T-helper 1 cell treated with Interleukin-12 subunit alpha and Interleukin-12 subunit beta and Interleukin-4 antibody, amounts not matched to agents 30 ng/mL and 1 ng/mL, for 36 hours (primary cell): ENCODE measurements at regions not wholly inside any gene's neighbourhood (a gene's known extent, or its start where the extent isn't known, plus 50 kb on each side); places are given as distances from the start of the nearest gene placed in this dataset.
"Not testable (repeated sequence)": the region's sequence is repeated elsewhere in the genome, so short reads cannot be mapped to it uniquely, and the experiment has no call there.

Experiments
- intact Hi-C: fragments of 100-400 bp; cut with micrococcal nuclease; formaldehyde crosslinking; loops from one replicate; pipeline ENCODE4 v1.15.1; 2024

GRCh38 chr21:35164971-35165483, 115.9 kb upstream of the RUNX1 start:
- intact Hi-C loops = no loop called here

- intact Hi-C loops = no loop called here
These were observed 115.3 kb upstream of the RUNX1 start for GRCh38 chr21:35164380-35164779.

DNA sequence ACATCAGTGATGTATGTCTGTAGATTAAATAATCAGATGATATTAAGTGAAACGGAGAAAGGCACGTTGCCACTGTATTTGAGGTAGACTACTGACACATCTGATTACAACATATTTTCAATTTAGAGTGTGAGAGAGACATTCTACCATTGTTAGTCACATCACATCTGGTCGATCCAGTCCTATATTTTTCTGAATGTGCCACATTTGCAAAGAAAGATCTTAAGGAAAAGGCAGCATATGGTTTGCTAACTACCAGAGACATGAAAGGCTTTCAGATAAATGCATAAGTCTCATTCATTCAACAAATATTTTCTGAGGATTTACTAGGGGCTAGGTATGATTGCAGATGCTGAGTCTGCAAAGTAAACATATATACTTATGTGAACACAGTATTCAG, 114.3 kb upstream of the RUNX1 start:
- intact Hi-C loops = no loop called here

DNA sequence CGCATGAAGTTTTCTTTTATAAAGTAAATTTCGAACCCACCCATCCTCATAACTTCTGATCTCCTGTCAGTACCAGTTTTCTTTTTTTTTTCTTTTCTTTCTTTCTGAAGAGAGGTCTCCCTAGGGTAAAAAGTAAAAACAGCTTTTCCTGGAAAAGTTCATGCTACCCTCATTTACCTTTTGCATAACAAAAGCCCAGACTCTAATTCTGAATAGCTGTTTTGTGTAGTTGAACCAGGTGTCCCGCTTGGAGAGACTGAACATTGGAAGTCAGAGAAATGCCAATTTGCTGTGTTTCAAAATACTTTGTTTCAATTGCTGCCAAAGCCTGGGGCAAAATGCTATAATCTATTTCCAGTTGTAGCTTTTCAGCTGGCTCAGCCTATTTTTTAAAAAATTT, 113.7 kb upstream of the RUNX1 start:
- intact Hi-C loops = no loop called here

DNA sequence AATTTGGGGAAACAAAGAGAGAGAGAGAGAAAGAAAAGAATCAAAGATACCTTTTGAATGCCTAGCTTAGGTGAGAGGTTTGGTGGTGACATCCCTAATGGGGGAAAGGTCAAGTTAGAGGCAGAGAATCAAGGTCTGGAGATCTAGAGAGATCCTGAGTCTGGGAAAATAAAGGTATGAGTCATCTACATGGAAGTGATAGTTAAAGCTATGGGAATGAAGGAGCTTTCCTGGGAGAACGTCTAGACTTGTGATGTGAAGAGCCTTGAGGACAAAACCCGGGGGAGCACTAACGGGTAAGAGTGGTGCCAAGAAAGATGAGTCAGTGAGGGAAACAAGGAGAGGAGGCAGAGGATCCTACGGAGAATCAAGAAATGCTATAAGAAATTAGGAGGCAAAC, 110.8 kb upstream of the RUNX1 start:
- intact Hi-C loops = no loop called here

DNA sequence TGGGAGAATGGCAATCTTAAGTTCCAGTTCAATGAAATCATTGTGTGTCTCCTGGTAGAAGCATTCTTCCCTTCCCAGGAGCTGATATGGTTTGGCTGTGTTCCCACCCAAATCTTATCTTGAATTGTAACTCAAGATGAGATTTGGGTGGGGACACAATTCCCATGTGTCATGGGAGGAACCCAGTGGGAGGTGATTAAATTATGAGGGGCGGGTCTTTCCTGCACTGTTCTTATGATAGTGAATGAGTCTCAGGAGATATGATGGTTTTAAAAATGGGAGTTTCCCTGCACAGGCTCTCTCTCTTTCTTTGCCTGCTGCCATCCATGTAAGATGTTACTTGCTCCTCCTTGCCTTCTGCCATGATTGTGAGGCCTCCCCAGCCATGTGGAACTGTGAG, 108.3 kb upstream of the RUNX1 start:
- intact Hi-C loops = not testable (repeated sequence)

GRCh38 chr21:35156293-35157278, 107.5 kb upstream of the RUNX1 start:
- intact Hi-C loops = no loop called here

- intact Hi-C loops = no loop called here
These were observed 105.7 kb upstream of the RUNX1 start for GRCh38 chr21:35154788-35155187.

DNA sequence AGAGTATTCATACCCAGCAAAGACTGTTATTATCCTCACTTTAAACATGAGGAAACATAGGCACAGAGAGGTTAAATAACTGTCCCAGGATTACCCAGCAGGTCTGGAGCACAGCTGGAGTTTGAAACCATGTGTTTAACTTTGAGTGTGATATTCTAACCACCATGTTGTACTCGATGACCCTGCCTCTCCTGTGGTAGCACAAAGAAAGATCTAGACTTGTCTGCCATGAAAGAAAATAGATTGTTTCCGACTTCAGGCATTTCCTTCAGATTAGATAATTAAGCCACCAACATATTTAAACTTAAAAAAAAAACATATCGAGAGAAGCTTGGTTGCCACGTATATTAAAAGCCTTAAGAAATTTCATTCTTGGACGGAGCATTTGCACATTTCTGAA, 104.6 kb upstream of the RUNX1 start:
- intact Hi-C loops = no loop called here

- intact Hi-C loops = no loop called here
These were observed 101.6 kb upstream of the RUNX1 start for GRCh38 chr21:35150562-35151226.

DNA sequence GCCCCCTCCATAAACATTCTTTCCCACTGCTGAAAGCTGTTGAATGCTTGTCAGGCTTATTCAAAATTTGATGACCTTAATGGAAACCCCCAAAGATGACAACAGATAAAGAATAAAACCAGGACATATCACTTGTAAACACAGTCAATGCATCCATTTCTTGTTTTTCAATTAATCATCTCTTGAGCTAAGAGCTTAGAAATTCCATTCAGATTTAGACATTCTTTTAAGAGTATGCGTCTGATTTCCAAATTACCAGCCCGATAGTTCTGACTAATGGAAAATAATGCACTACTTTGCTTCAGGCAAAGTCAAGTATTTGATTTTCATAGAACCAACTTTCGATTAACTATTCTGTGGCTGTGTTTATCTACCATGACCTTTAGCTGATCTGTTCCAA, 100.6 kb upstream of the RUNX1 start:
- intact Hi-C loops = no loop called here

DNA sequence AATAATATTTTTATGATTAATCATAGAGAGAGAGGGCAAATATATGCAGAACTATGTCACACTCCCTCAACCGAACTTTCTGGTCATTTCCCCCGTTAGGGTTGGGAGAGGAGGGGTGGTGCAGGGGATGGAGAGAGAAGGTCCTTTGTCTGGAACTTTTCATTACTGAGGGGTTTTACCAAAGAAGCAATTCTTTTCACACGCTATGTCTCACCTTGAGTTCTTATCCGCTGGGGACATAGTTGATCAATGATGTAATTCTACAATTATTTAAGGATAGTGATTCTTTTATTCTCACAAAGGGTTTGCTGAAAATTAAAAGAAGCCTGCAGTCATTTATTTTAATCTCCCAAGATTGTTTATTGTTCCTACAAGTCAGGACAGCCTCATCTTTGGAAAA, 98.3 kb upstream of the RUNX1 start:
- intact Hi-C loops = no loop called here

- intact Hi-C loops = no loop called here
These were observed 96.6 kb upstream of the RUNX1 start for GRCh38 chr21:35145626-35146233.

DNA sequence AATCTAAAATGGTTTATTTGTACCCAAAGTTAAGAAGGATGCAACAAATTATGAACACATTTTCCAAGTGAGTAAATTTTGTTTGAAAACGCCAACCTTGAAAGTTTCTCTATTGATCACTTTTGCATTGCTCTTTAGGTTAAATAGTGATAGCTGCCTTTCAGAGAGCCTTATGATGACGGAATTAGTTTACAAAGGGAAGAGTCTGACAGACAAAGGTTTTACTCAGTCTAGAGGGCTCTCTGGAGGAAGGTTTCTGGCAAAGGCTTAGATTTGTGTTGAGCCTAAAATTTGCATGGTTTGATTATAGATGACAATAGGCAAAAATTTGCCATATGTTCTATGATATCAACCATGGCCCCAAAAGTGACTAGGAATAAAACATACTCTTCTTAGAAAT, 95.9 kb upstream of the RUNX1 start:
- intact Hi-C loops = no loop called here

- intact Hi-C loops = no loop called here
These were observed 93.1 kb upstream of the RUNX1 start for GRCh38 chr21:35142036-35142815.

- intact Hi-C loops = loop anchor here (1.0 to 5.0 kb wide), 2 partner anchors 68 to 90 kb away; partner anchors contain the start of gene RUNX1
These were observed 90.2 kb upstream of the RUNX1 start for GRCh38 chr21:35139382-35139715.

DNA sequence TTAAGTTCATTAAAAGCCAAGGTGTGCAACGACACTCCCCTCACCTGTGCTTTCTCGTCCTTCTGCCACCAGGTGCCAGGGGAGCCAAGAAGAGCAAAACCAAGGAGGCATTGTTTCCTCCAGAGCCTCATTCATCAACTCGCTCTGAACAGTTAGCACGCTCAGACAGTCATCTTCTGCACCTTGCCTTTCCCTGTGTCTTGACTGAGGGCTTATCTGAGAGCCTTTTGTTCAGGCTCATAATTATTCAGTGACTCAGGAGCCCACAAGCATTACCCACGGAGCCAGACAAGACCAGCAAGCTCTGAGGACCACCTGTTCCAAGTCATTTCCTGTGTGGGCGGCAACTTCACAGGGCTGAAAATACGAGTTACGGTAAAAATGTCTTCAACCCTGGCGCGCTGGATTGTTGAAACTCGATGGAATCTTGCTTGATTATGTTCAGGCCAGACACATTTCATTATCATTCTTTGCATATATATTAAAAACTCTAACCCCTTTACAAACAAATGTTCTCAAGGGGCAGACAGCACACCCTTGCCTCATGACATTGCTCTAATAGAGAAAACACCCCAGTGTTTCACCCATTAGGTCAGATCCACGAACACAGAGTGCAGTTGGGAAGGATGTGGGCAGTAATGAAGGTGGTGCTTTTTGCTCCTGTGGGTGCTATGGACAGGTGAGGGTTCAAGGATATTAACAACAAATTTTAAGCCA, 89.7 kb upstream of the RUNX1 start:
- intact Hi-C loops = loop anchor here (1.0 to 5.0 kb wide), 2 partner anchors 68 to 90 kb away; partner anchors contain the start of gene RUNX1

DNA sequence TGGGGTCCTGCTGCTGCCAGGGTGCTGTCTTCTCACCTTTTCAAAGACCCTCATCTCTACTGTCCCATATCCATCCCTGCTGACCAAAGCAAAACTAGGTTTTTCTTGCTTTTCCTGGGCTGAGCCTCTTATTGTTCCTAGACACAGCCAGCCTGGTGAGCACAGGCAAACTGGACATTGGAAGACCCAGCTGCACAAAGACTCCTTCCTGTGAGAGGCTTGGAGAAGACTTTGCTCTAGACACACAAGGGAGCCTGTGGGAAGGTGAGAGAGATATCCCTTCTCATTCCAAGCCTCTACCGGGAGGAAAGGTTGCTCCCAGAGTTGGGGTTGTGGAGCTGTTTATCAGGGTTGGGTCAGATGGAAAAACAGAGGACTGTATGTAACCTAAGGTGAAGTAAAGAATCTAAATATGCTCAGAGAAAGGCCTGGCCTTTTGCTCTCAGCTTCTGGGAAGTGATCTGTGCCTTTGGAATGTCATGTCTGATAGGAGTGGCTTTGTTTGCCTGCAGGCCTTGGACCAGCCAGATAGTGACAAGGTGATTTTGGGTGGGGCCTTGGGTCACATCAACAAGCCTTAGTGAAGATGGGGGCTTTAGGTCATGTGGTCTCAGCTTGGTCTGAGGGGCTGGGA, 87.6 kb upstream of the RUNX1 start:
- intact Hi-C loops = loop anchor here (5.0 kb wide), 1 partner anchor 71 kb away; no protein-coding TSS in a partner anchor

DNA sequence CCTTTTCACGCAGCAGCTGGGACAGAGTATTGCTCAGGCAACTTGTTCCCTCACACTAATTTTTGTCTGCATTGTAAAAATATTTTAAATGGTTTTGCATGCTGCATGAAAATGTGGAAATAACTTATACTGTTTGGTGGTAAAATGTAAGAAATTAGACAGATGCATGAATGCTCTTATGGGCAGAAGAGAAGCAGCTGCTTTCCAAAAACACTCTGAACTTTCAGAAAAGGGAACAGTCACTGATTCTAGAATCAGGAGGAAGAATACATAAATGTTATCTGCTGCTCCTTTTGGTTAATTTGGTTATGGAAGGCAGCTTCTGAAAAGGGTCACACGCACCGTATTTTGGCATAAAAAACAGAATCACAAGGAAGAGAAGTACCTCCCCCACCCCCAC, 87.0 kb upstream of the RUNX1 start:
- intact Hi-C loops = loop anchor here (5.0 kb wide), 1 partner anchor 71 kb away; no protein-coding TSS in a partner anchor

- intact Hi-C loops = loop anchor here (5.0 kb wide), 1 partner anchor 72 kb away; no protein-coding TSS in a partner anchor
These were observed 86.4 kb upstream of the RUNX1 start for GRCh38 chr21:35135481-35135880.
